IMR-90 (cell line): ENCODE measurements at regions not wholly inside any gene's neighbourhood (a gene's known extent, or its start where the extent isn't known, plus 50 kb on each side); places are given as distances from the start of the nearest gene placed in this dataset.

ENCODE experiments used
- ATAC-seq: fragments of 200-7000 bp; cut with Tn5 transposase; 2 replicates; pipeline ENCODE4 v1.9.1; 2020; ENCODE audit warnings: low read depth, mild to moderate bottlenecking, moderate library complexity
- BruUV-seq: library from RNA; stranded (reverse); fragments of 400-500 nt; replicated peaks from 2 replicates; lab custom pipeline; 2021; lab: Mats Ljungman, UMichigan
- CTCF ChIA-PET: fragments of 300-600 bp; formaldehyde crosslinking; extraction: SDS; loops from one replicate; lab custom pipeline; 2021; ENCODE audit warnings: antibody characterized with exemption; lab: Yijun Ruan, JAX
- POLR2A ChIA-PET: fragments of 300-600 bp; sonication (Branson Sonifier 250); formaldehyde crosslinking; loops from one replicate; lab custom pipeline; 2022; ENCODE audit warnings: antibody characterized with exemption; ENCODE audit not compliant: unreplicated experiment; lab: Charles Lee
- DNase-seq: peaks from one replicate; pipeline ENCODE4 v3.0.0; 2013
- H2AFZ ChIP-seq: replicated peaks from 2 replicates; pipeline ENCODE3; 2013; ENCODE audit warnings: low read length, mild to moderate bottlenecking; ENCODE audit not compliant: poor library complexity
- H2AK5ac ChIP-seq: 2 replicates; pipeline ENCODE4 v1.6.1; 2013; ENCODE audit warnings: low read depth, low read length, inconsistent platforms
- H2AK9ac ChIP-seq: replicated peaks from 2 replicates; pipeline ENCODE3; 2013; ENCODE audit warnings: mild to moderate bottlenecking, low read depth, low read length, moderate library complexity; ENCODE audit not compliant: poor library complexity
- H2BK120ac ChIP-seq: 2 replicates; pipeline ENCODE4 v1.6.1; 2013; ENCODE audit warnings: low read depth, low read length, inconsistent platforms
- H2BK15ac ChIP-seq: 3 replicates; pipeline ENCODE4 v1.6.1; 2013; ENCODE audit warnings: low read depth, low read length, inconsistent platforms
- H2BK20ac ChIP-seq: 2 replicates; pipeline ENCODE4 v1.6.1; 2013; ENCODE audit warnings: low read depth, mild to moderate bottlenecking, inconsistent platforms, low read length, moderate library complexity
- H2BK5ac ChIP-seq: 2 replicates; pipeline ENCODE4 v1.6.1; 2013; ENCODE audit warnings: mild to moderate bottlenecking, low read depth, low read length, inconsistent platforms; ENCODE audit not compliant: poor library complexity, severe bottlenecking
- H3K14ac ChIP-seq: replicated peaks from 2 replicates; pipeline ENCODE4 v1.6.1; 2013; ENCODE audit warnings: low read depth, low read length, inconsistent platforms
- H3K18ac ChIP-seq: 2 replicates; pipeline ENCODE4 v1.6.1; 2013; ENCODE audit warnings: low read depth, low read length, control low read depth
- H3K23ac ChIP-seq: 2 replicates; pipeline ENCODE4 v1.6.1; 2013; ENCODE audit warnings: low read depth, low read length, inconsistent platforms
- H3K27ac ChIP-seq: 2 replicates; pipeline ENCODE4 v1.5.1; 2013; ENCODE audit warnings: mild to moderate bottlenecking, control low read depth, low read length; ENCODE audit not compliant: insufficient read depth
- H3K27me3 ChIP-seq: 2 replicates; pipeline ENCODE4 v1.6.1; 2013; ENCODE audit warnings: low read length; ENCODE audit not compliant: control insufficient read depth, insufficient read depth
- H3K36me3 ChIP-seq: 2 replicates; pipeline ENCODE4 v1.6.1; 2013; ENCODE audit warnings: low read length, mixed read lengths; ENCODE audit not compliant: control insufficient read depth, insufficient read depth
- H3K4ac ChIP-seq: 2 replicates; pipeline ENCODE4 v1.6.1; 2013; ENCODE audit warnings: low read depth, low read length, inconsistent platforms
- H3K4me1 ChIP-seq: 2 replicates; pipeline ENCODE4 v1.6.1; 2013; ENCODE audit warnings: low read length, mixed read lengths; ENCODE audit not compliant: control insufficient read depth, insufficient read depth
- H3K4me2 ChIP-seq: 2 replicates; pipeline ENCODE4 v1.6.1; 2013; ENCODE audit warnings: low read depth, mild to moderate bottlenecking, control low read depth, low read length, moderate library complexity
- H3K4me3 ChIP-seq: 2 replicates; pipeline ENCODE4 v1.5.1; 2013; ENCODE audit warnings: low read depth, mild to moderate bottlenecking, control low read depth, low read length, moderate library complexity; ENCODE audit not compliant: insufficient read depth
- H3K56ac ChIP-seq: 2 replicates; pipeline ENCODE4 v1.6.1; 2013; ENCODE audit warnings: low read length, inconsistent platforms; ENCODE audit not compliant: insufficient read depth; ENCODE audit errors: extremely low read depth
- H3K79me1 ChIP-seq, 2 experiments: 2 replicates each; pipeline ENCODE4 v1.6.1; 2013; ENCODE audit warnings: low read length in 2 of 2, inconsistent platforms in 1 of 2, low read depth in 1 of 2
- H3K9ac ChIP-seq: 2 replicates; pipeline ENCODE4 v1.6.1; 2013; ENCODE audit warnings: low read depth, low read length, control low read depth
- H3K9me1 ChIP-seq: 2 replicates; pipeline ENCODE4 v1.6.1; 2013; ENCODE audit warnings: low read length, inconsistent platforms; ENCODE audit not compliant: insufficient read depth
- H3K9me3 ChIP-seq: 2 replicates; pipeline ENCODE4 v1.6.1; 2013; ENCODE audit warnings: low read length; ENCODE audit not compliant: control insufficient read depth, insufficient read depth
- H4K20me1 ChIP-seq: 2 replicates; pipeline ENCODE4 v1.6.1; 2013; ENCODE audit warnings: low read length, inconsistent platforms; ENCODE audit not compliant: insufficient read depth
- H4K5ac ChIP-seq: 2 replicates; pipeline ENCODE4 v1.6.1; 2013; ENCODE audit warnings: mild to moderate bottlenecking, low read depth, low read length, control low read depth
- H4K8ac ChIP-seq, 2 experiments: 2 replicates each; pipeline ENCODE4 v1.6.1; 2013; ENCODE audit warnings: low read depth in 2 of 2, low read length in 2 of 2, control low read depth in 1 of 2, inconsistent platforms in 1 of 2
- H4K91ac ChIP-seq: 2 replicates; pipeline ENCODE4 v1.6.1; 2013; ENCODE audit warnings: low read depth, low read length, inconsistent platforms; ENCODE audit not compliant: insufficient read depth
- NFE2L2 ChIP-seq: fragments of 150-350 bp; IDR thresholded peaks from 2 replicates; pipeline ENCODE4 v1.6.1; 2016; ENCODE audit warnings: low read depth, mild to moderate bottlenecking, low read length
- RAD21 ChIP-seq: IDR thresholded peaks from 2 replicates; pipeline ENCODE4 v1.6.1; 2012; ENCODE audit warnings: low read length, improper control_type of control experiment
- RFX5 ChIP-seq: IDR thresholded peaks from 2 replicates; pipeline ENCODE4 v1.8.0; 2012; ENCODE audit warnings: low read depth, mild to moderate bottlenecking, low read length, moderate library complexity
- WGBS, 2 experiments: methylation state at CpG; one replicate each; pipeline versions ENCODE4 v1.1.5 to v1.1.7; 2013; ENCODE audit warnings: missing lambda C conversion rate in 2 of 2; ENCODE audit not compliant: insufficient read length in 1 of 2; ENCODE audit errors: extremely low coverage in 2 of 2; 5-methylcytosine and 5-hydroxymethylcytosine counted together
- dilution Hi-C: fragments of 300-500 bp; cut with HindIII; formaldehyde crosslinking; loops from one replicate; pipeline ENCODE4 v1.14.3; 2018; ENCODE audit warnings: low sequenced_read_pairs; ENCODE audit not compliant: unreplicated experiment
- in situ Hi-C: fragments of 300-500 bp; cut with MboI; formaldehyde crosslinking; loops from 3 replicates; pipeline ENCODE4 v1.14.3; 2019; ENCODE audit warnings: low sequenced_read_pairs, inconsistent platforms, mixed read lengths
- intact Hi-C: fragments of 100-400 bp; cut with micrococcal nuclease; formaldehyde crosslinking; loops from 2 replicates; pipeline ENCODE4 v1.10.0; 2022
- TF ChIP-seq, protein P1 (sequence below): conservative IDR thresholded peaks from 2 replicates; pipeline ENCODE4 v1.5.1; 2012; ENCODE audit warnings: mild to moderate bottlenecking, low read depth, low read length, improper control_type of control experiment
- TF ChIP-seq, protein P2 (sequence below): fragments of 150-350 bp; IDR thresholded peaks from 2 replicates; pipeline ENCODE4 v1.6.1; 2017; ENCODE audit warnings: mild to moderate bottlenecking, antibody characterized with exemption, low read length, low read depth

DNA sequence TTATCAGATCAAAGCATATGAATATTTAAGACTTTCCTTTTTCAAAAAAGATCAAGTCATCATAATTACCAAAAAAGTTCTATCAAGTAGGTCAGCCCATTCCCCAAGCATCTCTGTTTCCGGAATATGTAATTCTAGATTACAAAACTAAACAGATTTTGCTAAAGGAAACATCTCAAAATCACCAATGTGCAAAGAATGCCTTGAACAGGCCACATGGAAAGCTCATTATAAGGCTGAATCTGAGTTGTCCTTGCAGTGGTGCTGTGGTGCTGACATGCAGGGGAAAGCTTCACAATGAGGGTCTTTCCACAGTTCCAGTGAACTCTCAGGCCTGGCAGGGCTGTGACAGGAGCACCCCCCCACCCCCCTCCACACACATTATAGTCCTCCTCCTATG, 240.9 kb downstream of the OMA1 start:
- no peak overlapping the region for H2BK20ac ChIP-seq
- no peaks in the 10 kb centered on the region for H4K20me1 ChIP-seq
- H3K27me3 ChIP-seq: no peaks in the 10 kb centered on the region
- no peak overlapping the region for H2AFZ ChIP-seq
- no CpG with 5 or more reads among the region's 1 CpG for WGBS, 2 experiments
- BruUV-seq: no TSS peak
- H3K27ac ChIP-seq: no peak overlapping the region
- H3K4me3 ChIP-seq: no peak overlapping the region
- H4K5ac ChIP-seq: no peak overlapping the region
- H3K9ac ChIP-seq: no peak overlapping the region
- no peak overlapping the region for H3K14ac ChIP-seq
- H3K4me2 ChIP-seq: no peak overlapping the region
- H2BK120ac ChIP-seq: no peak overlapping the region
- intact Hi-C loops (no loop called here), in situ Hi-C loops (no loop called here), dilution Hi-C loops (no loop called here)
- no peaks in the 10 kb centered on the region for H3K36me3 ChIP-seq
- H3K9me3 ChIP-seq: no peaks in the 10 kb centered on the region
- H3K4ac ChIP-seq: no peak overlapping the region
- no peak overlapping the region for H2BK15ac ChIP-seq
- no peak overlapping the region for H2AK5ac ChIP-seq
- H2BK5ac ChIP-seq: no peak overlapping the region
- no peak overlapping the region for H4K8ac ChIP-seq
- ATAC-seq (no peak), DNase-seq (no peak)
- TF ChIP-seq, protein P1, sequence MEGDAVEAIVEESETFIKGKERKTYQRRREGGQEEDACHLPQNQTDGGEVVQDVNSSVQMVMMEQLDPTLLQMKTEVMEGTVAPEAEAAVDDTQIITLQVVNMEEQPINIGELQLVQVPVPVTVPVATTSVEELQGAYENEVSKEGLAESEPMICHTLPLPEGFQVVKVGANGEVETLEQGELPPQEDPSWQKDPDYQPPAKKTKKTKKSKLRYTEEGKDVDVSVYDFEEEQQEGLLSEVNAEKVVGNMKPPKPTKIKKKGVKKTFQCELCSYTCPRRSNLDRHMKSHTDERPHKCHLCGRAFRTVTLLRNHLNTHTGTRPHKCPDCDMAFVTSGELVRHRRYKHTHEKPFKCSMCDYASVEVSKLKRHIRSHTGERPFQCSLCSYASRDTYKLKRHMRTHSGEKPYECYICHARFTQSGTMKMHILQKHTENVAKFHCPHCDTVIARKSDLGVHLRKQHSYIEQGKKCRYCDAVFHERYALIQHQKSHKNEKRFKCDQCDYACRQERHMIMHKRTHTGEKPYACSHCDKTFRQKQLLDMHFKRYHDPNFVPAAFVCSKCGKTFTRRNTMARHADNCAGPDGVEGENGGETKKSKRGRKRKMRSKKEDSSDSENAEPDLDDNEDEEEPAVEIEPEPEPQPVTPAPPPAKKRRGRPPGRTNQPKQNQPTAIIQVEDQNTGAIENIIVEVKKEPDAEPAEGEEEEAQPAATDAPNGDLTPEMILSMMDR: no peak
- TF ChIP-seq RFX5 (no peak), RAD21 (no peak), NFE2L2 (no peak)
- TF ChIP-seq, protein P2, sequence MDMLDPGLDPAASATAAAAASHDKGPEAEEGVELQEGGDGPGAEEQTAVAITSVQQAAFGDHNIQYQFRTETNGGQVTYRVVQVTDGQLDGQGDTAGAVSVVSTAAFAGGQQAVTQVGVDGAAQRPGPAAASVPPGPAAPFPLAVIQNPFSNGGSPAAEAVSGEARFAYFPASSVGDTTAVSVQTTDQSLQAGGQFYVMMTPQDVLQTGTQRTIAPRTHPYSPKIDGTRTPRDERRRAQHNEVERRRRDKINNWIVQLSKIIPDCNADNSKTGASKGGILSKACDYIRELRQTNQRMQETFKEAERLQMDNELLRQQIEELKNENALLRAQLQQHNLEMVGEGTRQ: no peak
- ChIA-PET POLR2A (no interaction called here), CTCF (no interaction called here)
- no peak overlapping the region for H3K23ac ChIP-seq
- no peaks in the 10 kb centered on the region for H3K9me1 ChIP-seq
- H3K18ac ChIP-seq: no peak overlapping the region
- no peaks in the 10 kb centered on the region for H3K4me1 ChIP-seq
- H3K79me1 ChIP-seq: no peaks in the 10 kb centered on the region
- H2AK9ac ChIP-seq: no peak overlapping the region
- no peak overlapping the region for H3K56ac ChIP-seq
- no peak overlapping the region for H4K91ac ChIP-seq
